WTC11 (cell line): ENCODE measurements at regions not wholly inside any gene's neighbourhood (a gene's known extent, or its start where the extent isn't known, plus 50 kb on each side); places are given as distances from the start of the nearest gene placed in this dataset.

ENCODE experiments used
- ATAC-seq: fragments of 200-7000 bp; cut with Tn5 transposase; 2 replicates; pipeline ENCODE4 v1.10.0; 2021; ENCODE audit warnings: mild to moderate bottlenecking, moderate library complexity
- CTCF ChIA-PET: fragments of 300-600 bp; sonication (Branson Sonifier 250); formaldehyde crosslinking; loops from one replicate; lab custom pipeline; 2021; ENCODE audit warnings: antibody characterized with exemption; lab: Charles Lee
- POLR2A ChIA-PET: fragments of 350-600 bp; sonication (Branson Sonifier 250); formaldehyde crosslinking; loops from one replicate; lab custom pipeline; 2021; ENCODE audit warnings: antibody characterized with exemption; lab: Charles Lee
- DNase-seq: peaks from one replicate; pipeline ENCODE4 v3.0.0; 2021; ENCODE audit warnings: low spot score
- H3K27ac Mint-ChIP-seq: 2 replicates; pipeline ENCODE4 v1.8.0; 2021; ENCODE audit warnings: mixed read lengths
- H3K27me3 Mint-ChIP-seq: 2 replicates; pipeline ENCODE4 v1.8.0; 2021; ENCODE audit warnings: low read depth, mild to moderate bottlenecking, moderate library complexity, mixed read lengths
- H3K36me3 Mint-ChIP-seq: 2 replicates; pipeline ENCODE4 v1.8.0; 2021; ENCODE audit warnings: mixed read lengths
- H3K4me1 Mint-ChIP-seq: 2 replicates; pipeline ENCODE4 v1.8.0; 2022; ENCODE audit warnings: mixed read lengths
- H3K4me3 Mint-ChIP-seq: 2 replicates; pipeline ENCODE4 v1.8.0; 2021; ENCODE audit warnings: mild to moderate bottlenecking, moderate library complexity, mixed read lengths
- H3K9me3 Mint-ChIP-seq: 2 replicates; pipeline ENCODE4 v1.8.0; 2021; ENCODE audit warnings: mixed read lengths
- CREM ChIP-seq: sonication (generic); formaldehyde crosslinking; IDR thresholded peaks from 2 replicates; pipeline ENCODE4 v1.8.1; 2022; ENCODE audit warnings: mild to moderate bottlenecking, missing genetic modification reagents, moderate library complexity
- E2F4 ChIP-seq: sonication (generic); formaldehyde crosslinking; IDR thresholded peaks from 2 replicates; pipeline ENCODE4 v1.8.1; 2022; ENCODE audit warnings: low read depth, mild to moderate bottlenecking, moderate library complexity, missing genetic modification reagents, borderline replicate concordance
- ESRRA ChIP-seq: sonication (generic); formaldehyde crosslinking; IDR thresholded peaks from 2 replicates; pipeline ENCODE4 v1.8.1; 2022; ENCODE audit warnings: mild to moderate bottlenecking, missing genetic modification reagents, borderline replicate concordance
- GRHL2 ChIP-seq: fragments of 250-450 bp; sonication (Bioruptor Pico); IDR thresholded peaks from 2 replicates; pipeline ENCODE4 v1.8.0; 2022; ENCODE audit warnings: mild to moderate bottlenecking, moderate library complexity; ENCODE audit not compliant: insufficient replicate concordance, severe bottlenecking
- HMGA2 ChIP-seq: fragments of 250-450 bp; sonication (Bioruptor Pico); IDR thresholded peaks from 2 replicates; pipeline ENCODE4 v1.4.0; 2021; ENCODE audit warnings: mild to moderate bottlenecking, moderate library complexity
- IRF1 ChIP-seq: sonication (generic); formaldehyde crosslinking; IDR thresholded peaks from 2 replicates; pipeline ENCODE4 v1.8.0; 2023; ENCODE audit warnings: missing genetic modification reagents
- JUN ChIP-seq: sonication (generic); formaldehyde crosslinking; IDR thresholded peaks from 2 replicates; pipeline ENCODE4 v1.8.0; 2023; ENCODE audit warnings: mild to moderate bottlenecking, missing genetic modification reagents
- MYBL2 ChIP-seq: sonication (generic); formaldehyde crosslinking; IDR thresholded peaks from 2 replicates; pipeline ENCODE4 v1.8.1; 2023; ENCODE audit warnings: mild to moderate bottlenecking, moderate library complexity, missing genetic modification reagents
- NR1H2 ChIP-seq: sonication (generic); formaldehyde crosslinking; IDR thresholded peaks from 2 replicates; pipeline ENCODE4 v1.9.0; 2021; ENCODE audit warnings: mild to moderate bottlenecking, moderate library complexity, missing genetic modification reagents
- ZNF317 ChIP-seq: sonication (generic); formaldehyde crosslinking; IDR thresholded peaks from 2 replicates; pipeline ENCODE4 v1.8.1; 2023; ENCODE audit warnings: low read depth, mild to moderate bottlenecking, moderate library complexity, missing genetic modification reagents, borderline replicate concordance
- TF ChIP-seq, protein P1 (sequence below): sonication (generic); formaldehyde crosslinking; IDR thresholded peaks from 2 replicates; pipeline ENCODE4 v1.8.0; 2022; ENCODE audit warnings: mild to moderate bottlenecking, missing genetic modification reagents
- TF ChIP-seq, protein P2 (sequence below): sonication (generic); formaldehyde crosslinking; IDR thresholded peaks from 2 replicates; pipeline ENCODE4 v1.8.1; 2023; ENCODE audit warnings: mild to moderate bottlenecking, missing genetic modification reagents
- TF ChIP-seq, protein P3 (sequence below): sonication (generic); formaldehyde crosslinking; IDR thresholded peaks from 2 replicates; pipeline ENCODE4 v1.8.1; 2022; ENCODE audit warnings: missing genetic modification reagents, borderline replicate concordance
- TF ChIP-seq, protein P4 (sequence below): sonication (generic); formaldehyde crosslinking; IDR thresholded peaks from 2 replicates; pipeline ENCODE4 v1.8.1; 2023; ENCODE audit warnings: mild to moderate bottlenecking, missing genetic modification reagents
- TF ChIP-seq, protein P5 (sequence below): fragments of 250-450 bp; sonication (Bioruptor Pico); IDR thresholded peaks from 2 replicates; pipeline ENCODE4 v1.9.0; 2021; ENCODE audit warnings: mild to moderate bottlenecking
- TF ChIP-seq, protein P6 (sequence below): fragments of 200-600 bp; IDR thresholded peaks from 2 replicates; pipeline ENCODE4 v1.8.0; 2022; ENCODE audit warnings: antibody characterized with exemption
- TF ChIP-seq, protein P7 (sequence below): sonication (generic); formaldehyde crosslinking; IDR thresholded peaks from 2 replicates; pipeline ENCODE4 v1.8.1; 2022; ENCODE audit warnings: low read depth, missing genetic modification reagents, borderline replicate concordance
- TF ChIP-seq, protein P8 (sequence below): sonication (generic); formaldehyde crosslinking; IDR thresholded peaks from 2 replicates; pipeline ENCODE4 v1.8.0; 2022; ENCODE audit warnings: mild to moderate bottlenecking, missing genetic modification reagents
- TF ChIP-seq, protein P9 (sequence below): sonication (generic); formaldehyde crosslinking; IDR thresholded peaks from 2 replicates; pipeline ENCODE4 v1.8.1; 2023; ENCODE audit warnings: mild to moderate bottlenecking, moderate library complexity, missing genetic modification reagents

DNA sequence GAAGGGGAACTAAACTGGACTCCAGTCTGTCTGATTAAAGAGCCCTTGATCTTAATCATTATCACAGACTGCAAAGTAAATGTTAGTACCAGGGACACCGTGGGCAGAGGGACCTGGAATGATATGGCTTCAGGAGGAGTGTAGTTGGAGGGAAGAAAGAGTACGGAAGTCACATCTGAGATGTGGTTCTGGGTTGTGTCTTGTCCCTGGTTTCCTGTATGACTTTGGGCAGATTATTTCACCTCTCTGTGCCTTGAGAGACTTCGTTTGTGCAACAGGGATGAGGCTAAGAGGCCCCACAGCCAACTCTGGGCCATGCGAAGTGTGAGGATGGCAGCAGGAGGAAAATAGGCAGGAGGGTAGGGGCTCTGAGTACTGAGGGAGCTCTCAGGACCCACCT lies 76.1 kb upstream of the SLC2A1 start (continued):
- TF ChIP-seq, protein P1, sequence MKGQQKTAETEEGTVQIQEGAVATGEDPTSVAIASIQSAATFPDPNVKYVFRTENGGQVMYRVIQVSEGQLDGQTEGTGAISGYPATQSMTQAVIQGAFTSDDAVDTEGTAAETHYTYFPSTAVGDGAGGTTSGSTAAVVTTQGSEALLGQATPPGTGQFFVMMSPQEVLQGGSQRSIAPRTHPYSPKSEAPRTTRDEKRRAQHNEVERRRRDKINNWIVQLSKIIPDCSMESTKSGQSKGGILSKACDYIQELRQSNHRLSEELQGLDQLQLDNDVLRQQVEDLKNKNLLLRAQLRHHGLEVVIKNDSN (CRISPR knock-in tag), result no peak
- TF ChIP-seq, protein P2, sequence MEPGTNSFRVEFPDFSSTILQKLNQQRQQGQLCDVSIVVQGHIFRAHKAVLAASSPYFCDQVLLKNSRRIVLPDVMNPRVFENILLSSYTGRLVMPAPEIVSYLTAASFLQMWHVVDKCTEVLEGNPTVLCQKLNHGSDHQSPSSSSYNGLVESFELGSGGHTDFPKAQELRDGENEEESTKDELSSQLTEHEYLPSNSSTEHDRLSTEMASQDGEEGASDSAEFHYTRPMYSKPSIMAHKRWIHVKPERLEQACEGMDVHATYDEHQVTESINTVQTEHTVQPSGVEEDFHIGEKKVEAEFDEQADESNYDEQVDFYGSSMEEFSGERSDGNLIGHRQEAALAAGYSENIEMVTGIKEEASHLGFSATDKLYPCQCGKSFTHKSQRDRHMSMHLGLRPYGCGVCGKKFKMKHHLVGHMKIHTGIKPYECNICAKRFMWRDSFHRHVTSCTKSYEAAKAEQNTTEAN (CRISPR knock-in tag), result no peak
- TF ChIP-seq, protein P3, sequence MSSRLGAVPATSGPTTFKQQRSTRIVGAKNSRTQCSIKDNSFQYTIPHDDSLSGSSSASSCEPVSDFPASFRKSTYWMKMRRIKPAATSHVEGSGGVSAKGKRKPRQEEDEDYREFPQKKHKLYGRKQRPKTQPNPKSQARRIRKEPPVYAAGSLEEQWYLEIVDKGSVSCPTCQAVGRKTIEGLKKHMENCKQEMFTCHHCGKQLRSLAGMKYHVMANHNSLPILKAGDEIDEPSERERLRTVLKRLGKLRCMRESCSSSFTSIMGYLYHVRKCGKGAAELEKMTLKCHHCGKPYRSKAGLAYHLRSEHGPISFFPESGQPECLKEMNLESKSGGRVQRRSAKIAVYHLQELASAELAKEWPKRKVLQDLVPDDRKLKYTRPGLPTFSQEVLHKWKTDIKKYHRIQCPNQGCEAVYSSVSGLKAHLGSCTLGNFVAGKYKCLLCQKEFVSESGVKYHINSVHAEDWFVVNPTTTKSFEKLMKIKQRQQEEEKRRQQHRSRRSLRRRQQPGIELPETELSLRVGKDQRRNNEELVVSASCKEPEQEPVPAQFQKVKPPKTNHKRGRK (CRISPR knock-in tag), result no peak
- TF ChIP-seq MYBL2 (CRISPR knock-in tag), result no peak
- TF ChIP-seq ESRRA (CRISPR knock-in tag), result no peak
- TF ChIP-seq, protein P4, sequence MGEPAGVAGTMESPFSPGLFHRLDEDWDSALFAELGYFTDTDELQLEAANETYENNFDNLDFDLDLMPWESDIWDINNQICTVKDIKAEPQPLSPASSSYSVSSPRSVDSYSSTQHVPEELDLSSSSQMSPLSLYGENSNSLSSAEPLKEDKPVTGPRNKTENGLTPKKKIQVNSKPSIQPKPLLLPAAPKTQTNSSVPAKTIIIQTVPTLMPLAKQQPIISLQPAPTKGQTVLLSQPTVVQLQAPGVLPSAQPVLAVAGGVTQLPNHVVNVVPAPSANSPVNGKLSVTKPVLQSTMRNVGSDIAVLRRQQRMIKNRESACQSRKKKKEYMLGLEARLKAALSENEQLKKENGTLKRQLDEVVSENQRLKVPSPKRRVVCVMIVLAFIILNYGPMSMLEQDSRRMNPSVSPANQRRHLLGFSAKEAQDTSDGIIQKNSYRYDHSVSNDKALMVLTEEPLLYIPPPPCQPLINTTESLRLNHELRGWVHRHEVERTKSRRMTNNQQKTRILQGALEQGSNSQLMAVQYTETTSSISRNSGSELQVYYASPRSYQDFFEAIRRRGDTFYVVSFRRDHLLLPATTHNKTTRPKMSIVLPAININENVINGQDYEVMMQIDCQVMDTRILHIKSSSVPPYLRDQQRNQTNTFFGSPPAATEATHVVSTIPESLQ (CRISPR knock-in tag), result no peak
- TF ChIP-seq IRF1 (CRISPR knock-in tag), result no peak
- no peak for TF ChIP-seq ZNF317 (CRISPR knock-in tag)
- TF ChIP-seq, protein P5, sequence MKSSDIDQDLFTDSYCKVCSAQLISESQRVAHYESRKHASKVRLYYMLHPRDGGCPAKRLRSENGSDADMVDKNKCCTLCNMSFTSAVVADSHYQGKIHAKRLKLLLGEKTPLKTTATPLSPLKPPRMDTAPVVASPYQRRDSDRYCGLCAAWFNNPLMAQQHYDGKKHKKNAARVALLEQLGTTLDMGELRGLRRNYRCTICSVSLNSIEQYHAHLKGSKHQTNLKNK (CRISPR knock-in tag), result no peak
- no peak for TF ChIP-seq E2F4 (CRISPR knock-in tag)
- no peak for TF ChIP-seq JUN (CRISPR knock-in tag)

GRCh38 chr1:43034195-43034658 lies 75.6 kb upstream of the SLC2A1 start:
- Mint-ChIP-seq H3K36me3 (no peaks in the 10 kb centered on the region), H3K27me3 (no peaks in the 10 kb centered on the region; the same call in 1 of the 2 replicates), H3K9me3 (no peaks in the 10 kb centered on the region), H3K4me3 (no peak overlapping the region), H3K4me1 (peaks cover 31% of the 10 kb centered on the region), H3K27ac (no peak overlapping the region)
- POLR2A ChIA-PET, result no interaction called here
- no peak for ATAC-seq
- no peak for DNase-seq
- CTCF ChIA-PET, result interaction anchor here (1.3 to 1.5 kb wide), 2 partner anchors 39 to 121 kb away, joined by 3 to 6 read pairs; no protein-coding TSS in a partner anchor
- TF ChIP-seq HMGA2 (CRISPR knock-in tag) (no peak), GRHL2 (CRISPR knock-in tag) (no peak), CREM (CRISPR knock-in tag) (no peak), NR1H2 (CRISPR knock-in tag) (no peak)
- TF ChIP-seq, protein P6, sequence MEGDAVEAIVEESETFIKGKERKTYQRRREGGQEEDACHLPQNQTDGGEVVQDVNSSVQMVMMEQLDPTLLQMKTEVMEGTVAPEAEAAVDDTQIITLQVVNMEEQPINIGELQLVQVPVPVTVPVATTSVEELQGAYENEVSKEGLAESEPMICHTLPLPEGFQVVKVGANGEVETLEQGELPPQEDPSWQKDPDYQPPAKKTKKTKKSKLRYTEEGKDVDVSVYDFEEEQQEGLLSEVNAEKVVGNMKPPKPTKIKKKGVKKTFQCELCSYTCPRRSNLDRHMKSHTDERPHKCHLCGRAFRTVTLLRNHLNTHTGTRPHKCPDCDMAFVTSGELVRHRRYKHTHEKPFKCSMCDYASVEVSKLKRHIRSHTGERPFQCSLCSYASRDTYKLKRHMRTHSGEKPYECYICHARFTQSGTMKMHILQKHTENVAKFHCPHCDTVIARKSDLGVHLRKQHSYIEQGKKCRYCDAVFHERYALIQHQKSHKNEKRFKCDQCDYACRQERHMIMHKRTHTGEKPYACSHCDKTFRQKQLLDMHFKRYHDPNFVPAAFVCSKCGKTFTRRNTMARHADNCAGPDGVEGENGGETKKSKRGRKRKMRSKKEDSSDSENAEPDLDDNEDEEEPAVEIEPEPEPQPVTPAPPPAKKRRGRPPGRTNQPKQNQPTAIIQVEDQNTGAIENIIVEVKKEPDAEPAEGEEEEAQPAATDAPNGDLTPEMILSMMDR, result no peak
- TF ChIP-seq, protein P7, sequence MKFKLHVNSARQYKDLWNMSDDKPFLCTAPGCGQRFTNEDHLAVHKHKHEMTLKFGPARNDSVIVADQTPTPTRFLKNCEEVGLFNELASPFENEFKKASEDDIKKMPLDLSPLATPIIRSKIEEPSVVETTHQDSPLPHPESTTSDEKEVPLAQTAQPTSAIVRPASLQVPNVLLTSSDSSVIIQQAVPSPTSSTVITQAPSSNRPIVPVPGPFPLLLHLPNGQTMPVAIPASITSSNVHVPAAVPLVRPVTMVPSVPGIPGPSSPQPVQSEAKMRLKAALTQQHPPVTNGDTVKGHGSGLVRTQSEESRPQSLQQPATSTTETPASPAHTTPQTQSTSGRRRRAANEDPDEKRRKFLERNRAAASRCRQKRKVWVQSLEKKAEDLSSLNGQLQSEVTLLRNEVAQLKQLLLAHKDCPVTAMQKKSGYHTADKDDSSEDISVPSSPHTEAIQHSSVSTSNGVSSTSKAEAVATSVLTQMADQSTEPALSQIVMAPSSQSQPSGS (CRISPR knock-in tag), result no peak
- TF ChIP-seq, protein P8, sequence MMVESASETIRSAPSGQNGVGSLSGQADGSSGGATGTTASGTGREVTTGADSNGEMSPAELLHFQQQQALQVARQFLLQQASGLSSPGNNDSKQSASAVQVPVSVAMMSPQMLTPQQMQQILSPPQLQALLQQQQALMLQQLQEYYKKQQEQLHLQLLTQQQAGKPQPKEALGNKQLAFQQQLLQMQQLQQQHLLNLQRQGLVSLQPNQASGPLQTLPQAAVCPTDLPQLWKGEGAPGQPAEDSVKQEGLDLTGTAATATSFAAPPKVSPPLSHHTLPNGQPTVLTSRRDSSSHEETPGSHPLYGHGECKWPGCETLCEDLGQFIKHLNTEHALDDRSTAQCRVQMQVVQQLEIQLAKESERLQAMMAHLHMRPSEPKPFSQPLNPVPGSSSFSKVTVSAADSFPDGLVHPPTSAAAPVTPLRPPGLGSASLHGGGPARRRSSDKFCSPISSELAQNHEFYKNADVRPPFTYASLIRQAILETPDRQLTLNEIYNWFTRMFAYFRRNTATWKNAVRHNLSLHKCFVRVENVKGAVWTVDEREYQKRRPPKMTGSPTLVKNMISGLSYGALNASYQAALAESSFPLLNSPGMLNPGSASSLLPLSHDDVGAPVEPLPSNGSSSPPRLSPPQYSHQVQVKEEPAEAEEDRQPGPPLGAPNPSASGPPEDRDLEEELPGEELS, result no peak
- TF ChIP-seq, protein P9, sequence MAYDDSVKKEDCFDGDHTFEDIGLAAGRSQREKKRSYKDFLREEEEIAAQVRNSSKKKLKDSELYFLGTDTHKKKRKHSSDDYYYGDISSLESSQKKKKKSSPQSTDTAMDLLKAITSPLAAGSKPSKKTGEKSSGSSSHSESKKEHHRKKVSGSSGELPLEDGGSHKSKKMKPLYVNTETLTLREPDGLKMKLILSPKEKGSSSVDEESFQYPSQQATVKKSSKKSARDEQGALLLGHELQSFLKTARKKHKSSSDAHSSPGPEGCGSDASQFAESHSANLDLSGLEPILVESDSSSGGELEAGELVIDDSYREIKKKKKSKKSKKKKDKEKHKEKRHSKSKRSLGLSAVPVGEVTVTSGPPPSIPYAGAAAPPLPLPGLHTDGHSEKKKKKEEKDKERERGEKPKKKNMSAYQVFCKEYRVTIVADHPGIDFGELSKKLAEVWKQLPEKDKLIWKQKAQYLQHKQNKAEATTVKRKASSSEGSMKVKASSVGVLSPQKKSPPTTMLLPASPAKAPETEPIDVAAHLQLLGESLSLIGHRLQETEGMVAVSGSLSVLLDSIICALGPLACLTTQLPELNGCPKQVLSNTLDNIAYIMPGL (CRISPR knock-in tag), result no peak
